ENCODE measurements at regions not wholly inside any gene's neighbourhood (a gene's known extent, or its start where the extent isn't known, plus 50 kb on each side); places are given as distances from the start of the nearest gene placed in this dataset.
"Not testable (repeated sequence)": the region's sequence is repeated elsewhere in the genome, so short reads cannot be mapped to it uniquely, and the experiment has no call there.

DNA sequence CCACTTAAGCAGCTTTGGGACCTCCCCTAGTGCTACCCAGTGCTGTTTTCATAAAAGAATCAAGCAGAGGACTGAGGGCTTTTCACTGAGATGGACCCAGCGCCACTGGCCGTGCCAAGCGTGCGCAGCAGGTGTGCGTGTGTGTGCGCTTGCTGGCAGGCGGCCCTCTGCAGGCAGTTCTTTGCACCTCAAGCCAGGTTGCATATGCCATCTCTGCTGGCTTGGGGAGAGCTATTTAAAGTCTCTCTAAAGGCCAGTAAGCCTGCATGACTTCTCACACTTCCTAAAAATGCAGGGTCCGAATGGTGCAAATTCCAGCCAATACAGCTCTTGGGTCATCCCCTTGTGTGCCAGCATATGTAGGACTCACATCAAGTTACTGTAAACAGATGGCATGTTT lies 255.5 kb downstream of the RNF152 start:
- Histone ChIP-seq H3K27ac (ENCODE audit: low read depth, low read length) (no peak overlapping the region), H3K36me3 (ENCODE audit: insufficient read depth, low read length) (no peaks in the 10 kb centered on the region), H3K4me2 (ENCODE audit: low read length) (no peak overlapping the region), H4K20me1 (ENCODE audit: insufficient read depth, low read length) (no peaks in the 10 kb centered on the region), H3K4me3 (ENCODE audit: insufficient read depth, low read depth, low read length) (no peak overlapping the region), H3K9me3 (ENCODE audit: insufficient read depth, low read depth, low read length) (no peaks in the 10 kb centered on the region), H3K27me3 (ENCODE audit: insufficient read depth, low read length) (no peaks in the 10 kb centered on the region), H2AFZ (ENCODE audit: low read depth, low read length) (no peak overlapping the region), H3K79me2 (ENCODE audit: insufficient read depth, low read length) (no peaks in the 10 kb centered on the region), H3K9ac (ENCODE audit: low read length) (no peak overlapping the region), H3K4me1 (ENCODE audit: insufficient read depth, low read length) (no peaks in the 10 kb centered on the region)
- TF ChIP-seq EZH2 (IDR thresholded peaks at IDR 0.05; ENCODE audit: insufficient read depth, low read length) = no peak
- TF ChIP-seq, protein P1, sequence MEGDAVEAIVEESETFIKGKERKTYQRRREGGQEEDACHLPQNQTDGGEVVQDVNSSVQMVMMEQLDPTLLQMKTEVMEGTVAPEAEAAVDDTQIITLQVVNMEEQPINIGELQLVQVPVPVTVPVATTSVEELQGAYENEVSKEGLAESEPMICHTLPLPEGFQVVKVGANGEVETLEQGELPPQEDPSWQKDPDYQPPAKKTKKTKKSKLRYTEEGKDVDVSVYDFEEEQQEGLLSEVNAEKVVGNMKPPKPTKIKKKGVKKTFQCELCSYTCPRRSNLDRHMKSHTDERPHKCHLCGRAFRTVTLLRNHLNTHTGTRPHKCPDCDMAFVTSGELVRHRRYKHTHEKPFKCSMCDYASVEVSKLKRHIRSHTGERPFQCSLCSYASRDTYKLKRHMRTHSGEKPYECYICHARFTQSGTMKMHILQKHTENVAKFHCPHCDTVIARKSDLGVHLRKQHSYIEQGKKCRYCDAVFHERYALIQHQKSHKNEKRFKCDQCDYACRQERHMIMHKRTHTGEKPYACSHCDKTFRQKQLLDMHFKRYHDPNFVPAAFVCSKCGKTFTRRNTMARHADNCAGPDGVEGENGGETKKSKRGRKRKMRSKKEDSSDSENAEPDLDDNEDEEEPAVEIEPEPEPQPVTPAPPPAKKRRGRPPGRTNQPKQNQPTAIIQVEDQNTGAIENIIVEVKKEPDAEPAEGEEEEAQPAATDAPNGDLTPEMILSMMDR (IDR thresholded peaks at IDR 0.05; ENCODE audit: insufficient read depth, low read depth, low read length) = no peak
- Mint-ChIP-seq H3K27ac (ENCODE audit: unreplicated experiment) (no peak overlapping the region), H3K4me1 (ENCODE audit: low read depth, unreplicated experiment) (peaks cover 7% of the 10 kb centered on the region), H3K9me3 (ENCODE audit: unreplicated experiment) (no peaks in the 10 kb centered on the region), H3K36me3 (ENCODE audit: low read depth, unreplicated experiment) (no peaks in the 10 kb centered on the region), H3K27me3 (ENCODE audit: low read depth, unreplicated experiment) (peaks cover 4% of the 10 kb centered on the region), H3K4me3 (ENCODE audit: unreplicated experiment) (no peak overlapping the region)
- no peak for FAIRE-seq
- DNase-seq (ENCODE audit: low read depth) = no peak

DNA sequence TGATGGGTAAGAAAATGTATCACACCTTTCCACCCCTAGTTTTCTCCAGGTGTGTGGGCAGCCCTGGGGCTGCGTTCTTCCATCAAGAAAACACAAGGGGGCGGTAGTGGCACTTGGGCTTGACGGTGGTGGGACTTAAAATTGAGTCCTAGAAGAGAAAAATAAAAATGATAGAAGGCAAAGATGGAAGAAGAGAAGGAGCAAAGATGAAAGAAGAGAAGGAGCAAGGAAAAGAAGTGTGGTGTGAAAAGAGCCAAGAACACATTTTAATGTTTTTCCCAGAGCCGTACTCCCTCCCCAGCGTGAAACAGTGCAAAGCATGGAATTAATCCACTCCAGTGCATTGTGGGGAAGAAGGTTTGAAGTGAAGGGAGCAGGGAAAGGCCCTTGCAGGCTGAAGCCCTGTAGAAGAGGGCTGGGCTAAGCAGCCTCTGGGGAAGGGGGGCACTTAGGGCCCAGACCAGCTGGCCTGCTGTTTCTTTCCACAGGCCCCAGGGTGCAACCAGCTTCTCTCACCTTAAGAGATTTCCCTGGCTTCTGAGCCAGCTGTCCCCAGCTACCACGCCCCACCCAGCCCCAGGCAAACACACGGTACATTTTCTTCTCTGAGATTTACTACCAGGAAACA lies 256.8 kb downstream of the RNF152 start:
- Histone ChIP-seq H3K9me3 (ENCODE audit: insufficient read depth, low read depth, low read length) (no peaks in the 10 kb centered on the region), H3K36me3 (ENCODE audit: insufficient read depth, low read length) (no peaks in the 10 kb centered on the region), H3K4me1 (ENCODE audit: insufficient read depth, low read length) (no peaks in the 10 kb centered on the region), H3K4me2 (ENCODE audit: low read length) (no peak overlapping the region), H3K27me3 (ENCODE audit: insufficient read depth, low read length) (no peaks in the 10 kb centered on the region), H2AFZ (ENCODE audit: low read depth, low read length) (peak overlapping the region; percentile 2), H3K79me2 (ENCODE audit: insufficient read depth, low read length) (no peaks in the 10 kb centered on the region), H4K20me1 (ENCODE audit: insufficient read depth, low read length) (no peaks in the 10 kb centered on the region), H3K27ac (ENCODE audit: low read depth, low read length) (no peak overlapping the region), H3K4me3 (ENCODE audit: insufficient read depth, low read depth, low read length) (no peak overlapping the region), H3K9ac (ENCODE audit: low read length) (no peak overlapping the region)
- no peak for FAIRE-seq
- no peak overlapping the region for H3K4me3 Mint-ChIP-seq (ENCODE audit: unreplicated experiment)
- TF ChIP-seq EZH2 (IDR thresholded peaks at IDR 0.05; ENCODE audit: insufficient read depth, low read length) = no peak
- TF ChIP-seq, protein P1 (IDR thresholded peaks at IDR 0.05; ENCODE audit: insufficient read depth, low read depth, low read length) = peak; percentile 78
- no peaks in the 10 kb centered on the region for H3K9me3 Mint-ChIP-seq (ENCODE audit: unreplicated experiment)
- no peaks in the 10 kb centered on the region for H3K36me3 Mint-ChIP-seq (ENCODE audit: low read depth, unreplicated experiment)
- H3K4me1 Mint-ChIP-seq (ENCODE audit: low read depth, unreplicated experiment) = peaks cover 7% of the 10 kb centered on the region
- no peaks in the 10 kb centered on the region for H3K27me3 Mint-ChIP-seq (ENCODE audit: low read depth, unreplicated experiment)
- peak; percentile 14 for DNase-seq (ENCODE audit: low read depth)
- H3K27ac Mint-ChIP-seq (ENCODE audit: unreplicated experiment) = no peak overlapping the region

DNA sequence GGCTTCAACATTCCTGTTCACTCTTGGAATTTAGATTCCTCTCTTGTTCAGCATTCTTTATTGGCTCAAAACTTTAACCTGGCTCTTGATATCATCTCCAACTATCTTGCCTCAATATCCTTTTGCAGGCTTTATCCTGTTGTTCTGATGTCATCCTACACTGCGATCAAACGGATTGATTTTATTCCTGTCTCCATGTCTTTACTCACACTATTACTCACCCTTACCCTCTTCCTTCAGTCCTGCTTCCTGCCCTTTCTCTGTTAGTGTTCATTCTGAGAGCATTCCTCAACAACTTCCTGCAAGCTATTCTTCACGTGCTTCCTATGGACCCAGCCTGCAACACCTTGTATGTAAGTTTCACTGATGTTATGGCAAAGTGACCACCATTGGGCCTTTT lies 264.7 kb downstream of the RNF152 start:
- DNase-seq (ENCODE audit: low read depth) = peak; percentile 11
- no peaks in the 10 kb centered on the region for H3K27me3 ChIP-seq (ENCODE audit: insufficient read depth, low read length)
- H4K20me1 ChIP-seq (ENCODE audit: insufficient read depth, low read length) = no peaks in the 10 kb centered on the region
- H3K4me2 ChIP-seq (ENCODE audit: low read length) = peak overlapping the region; percentile 5
- H3K9me3 Mint-ChIP-seq (ENCODE audit: unreplicated experiment) = peaks cover 6% of the 10 kb centered on the region
- H3K27ac ChIP-seq (ENCODE audit: low read depth, low read length) = no peak overlapping the region
- TF ChIP-seq, protein P1 (IDR thresholded peaks at IDR 0.05; ENCODE audit: insufficient read depth, low read depth, low read length) = no peak
- TF ChIP-seq EZH2 (IDR thresholded peaks at IDR 0.05; ENCODE audit: insufficient read depth, low read length) = no peak
- no peaks in the 10 kb centered on the region for H3K79me2 ChIP-seq (ENCODE audit: insufficient read depth, low read length)
- peaks cover 17% of the 10 kb centered on the region for H3K4me1 Mint-ChIP-seq (ENCODE audit: low read depth, unreplicated experiment)
- no peaks in the 10 kb centered on the region for H3K27me3 Mint-ChIP-seq (ENCODE audit: low read depth, unreplicated experiment)
- no peak overlapping the region for H3K4me3 Mint-ChIP-seq (ENCODE audit: unreplicated experiment)
- H3K4me3 ChIP-seq (ENCODE audit: insufficient read depth, low read depth, low read length) = no peak overlapping the region
- H3K4me1 ChIP-seq (ENCODE audit: insufficient read depth, low read length) = peaks cover 5% of the 10 kb centered on the region
- H3K27ac Mint-ChIP-seq (ENCODE audit: unreplicated experiment) = peak overlapping the region; percentile 15
- H3K36me3 ChIP-seq (ENCODE audit: insufficient read depth, low read length) = no peaks in the 10 kb centered on the region
- no peaks in the 10 kb centered on the region for H3K36me3 Mint-ChIP-seq (ENCODE audit: low read depth, unreplicated experiment)
- H3K9me3 ChIP-seq (ENCODE audit: insufficient read depth, low read depth, low read length) = no peaks in the 10 kb centered on the region
- peak; percentile 74 for FAIRE-seq
- H2AFZ ChIP-seq (ENCODE audit: low read depth, low read length) = peak overlapping the region; percentile 48
- H3K9ac ChIP-seq (ENCODE audit: low read length) = no peak overlapping the region

DNA sequence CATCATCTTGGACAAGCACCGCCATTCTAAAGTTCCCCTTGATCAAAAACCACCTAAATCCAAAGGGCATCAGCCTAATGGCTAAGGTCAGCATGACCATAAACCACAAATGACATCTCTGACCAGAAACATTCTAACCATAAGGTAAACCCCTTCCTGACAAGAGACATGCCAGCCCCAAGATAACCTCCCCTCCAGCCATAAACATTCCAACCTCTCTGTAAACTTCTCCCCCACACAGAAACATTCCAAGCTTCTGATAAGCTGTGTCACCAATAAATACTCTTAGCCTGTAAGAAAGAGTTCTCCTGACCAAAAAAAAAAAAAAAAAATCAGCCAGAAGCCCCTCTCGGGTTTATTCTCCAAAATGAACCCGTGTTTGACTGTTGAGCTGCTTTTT lies 268.2 kb downstream of the RNF152 start:
- not testable (repeated sequence) for H3K9ac ChIP-seq (ENCODE audit: low read length); H3K79me2 ChIP-seq (ENCODE audit: insufficient read depth, low read length); H3K4me1 ChIP-seq (ENCODE audit: insufficient read depth, low read length); FAIRE-seq; H3K36me3 Mint-ChIP-seq (ENCODE audit: low read depth, unreplicated experiment); H3K27me3 ChIP-seq (ENCODE audit: insufficient read depth, low read length); DNase-seq (ENCODE audit: low read depth); H3K27me3 Mint-ChIP-seq (ENCODE audit: low read depth, unreplicated experiment); H3K4me3 Mint-ChIP-seq (ENCODE audit: unreplicated experiment); H3K9me3 ChIP-seq (ENCODE audit: insufficient read depth, low read depth, low read length); H3K4me2 ChIP-seq (ENCODE audit: low read length); H3K27ac ChIP-seq (ENCODE audit: low read depth, low read length); H3K4me3 ChIP-seq (ENCODE audit: insufficient read depth, low read depth, low read length); H2AFZ ChIP-seq (ENCODE audit: low read depth, low read length); H4K20me1 ChIP-seq (ENCODE audit: insufficient read depth, low read length); H3K36me3 ChIP-seq (ENCODE audit: insufficient read depth, low read length)
- peaks cover 12% of the 10 kb centered on the region for H3K9me3 Mint-ChIP-seq (ENCODE audit: unreplicated experiment)
- H3K4me1 Mint-ChIP-seq (ENCODE audit: low read depth, unreplicated experiment) = peaks cover 17% of the 10 kb centered on the region
- H3K27ac Mint-ChIP-seq (ENCODE audit: unreplicated experiment) = peak overlapping the region; percentile 77
